ENCODE measurements at regions not wholly inside any gene's neighbourhood (a gene's known extent, or its start where the extent isn't known, plus 50 kb on each side); places are given as distances from the start of the nearest gene placed in this dataset.

DNA sequence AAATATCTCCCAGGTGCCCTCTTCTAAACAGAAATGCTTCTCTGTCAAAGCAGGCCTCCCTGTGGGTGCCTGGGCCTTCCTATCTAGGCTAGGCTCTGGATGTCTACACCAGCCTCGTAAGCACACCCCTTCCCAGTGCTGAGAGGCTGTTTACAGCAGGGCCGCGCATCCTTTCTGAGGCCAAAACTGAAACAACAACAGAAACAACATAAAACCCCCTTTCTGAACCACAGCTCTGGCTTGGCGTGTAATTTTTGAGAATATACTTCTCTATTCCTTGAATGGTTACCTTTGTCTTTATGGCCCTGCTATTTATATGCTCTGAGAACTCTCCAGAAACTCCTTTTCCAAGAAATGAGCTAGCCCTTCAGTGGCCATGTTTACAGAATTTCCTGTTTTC lies 118.4 kb downstream of the BCL2L11 start:
- no peak overlapping the region for H3K27ac ChIP-seq (ENCODE audit: low read depth, low read length)
- no peak overlapping the region for H3K27ac Mint-ChIP-seq
- TF ChIP-seq CTCF (conservative IDR thresholded peaks at IDR 0.05), result no peak
- no peak overlapping the region for H3K9ac ChIP-seq (ENCODE audit: extremely low read depth, low read length, poor library complexity, severe bottlenecking)
- no peak overlapping the region for H3K4me3 ChIP-seq (ENCODE audit: low read length)
- no peaks in the 10 kb centered on the region for H3K9me3 ChIP-seq (ENCODE audit: control insufficient read depth, low read length)
- H3K4me1 ChIP-seq (ENCODE audit: control insufficient read depth, insufficient read depth, low read length), result no peaks in the 10 kb centered on the region
- no peak for DNase-seq
- peaks cover 3% of the 10 kb centered on the region for H3K4me1 Mint-ChIP-seq
- H3K36me3 Mint-ChIP-seq (ENCODE audit: low read depth), result no peaks in the 10 kb centered on the region
- no peaks in the 10 kb centered on the region for H3K36me3 ChIP-seq (ENCODE audit: control insufficient read depth, insufficient read depth, low read length)
- H3K27me3 Mint-ChIP-seq (ENCODE audit: insufficient read depth), result no peaks in the 10 kb centered on the region
- no peaks in the 10 kb centered on the region for H3K27me3 ChIP-seq (ENCODE audit: control insufficient read depth, insufficient read depth, low read length, poor library complexity, severe bottlenecking)
- 97 to 100% methylated on average over 4 of the region's 4 CpGs for WGBS, 2 experiments (ENCODE audit: insufficient coverage in 1 of 2, insufficient read length in 1 of 2)
- H3K9me3 Mint-ChIP-seq, result no peaks in the 10 kb centered on the region
- H3K4me3 Mint-ChIP-seq, result no peak overlapping the region

DNA sequence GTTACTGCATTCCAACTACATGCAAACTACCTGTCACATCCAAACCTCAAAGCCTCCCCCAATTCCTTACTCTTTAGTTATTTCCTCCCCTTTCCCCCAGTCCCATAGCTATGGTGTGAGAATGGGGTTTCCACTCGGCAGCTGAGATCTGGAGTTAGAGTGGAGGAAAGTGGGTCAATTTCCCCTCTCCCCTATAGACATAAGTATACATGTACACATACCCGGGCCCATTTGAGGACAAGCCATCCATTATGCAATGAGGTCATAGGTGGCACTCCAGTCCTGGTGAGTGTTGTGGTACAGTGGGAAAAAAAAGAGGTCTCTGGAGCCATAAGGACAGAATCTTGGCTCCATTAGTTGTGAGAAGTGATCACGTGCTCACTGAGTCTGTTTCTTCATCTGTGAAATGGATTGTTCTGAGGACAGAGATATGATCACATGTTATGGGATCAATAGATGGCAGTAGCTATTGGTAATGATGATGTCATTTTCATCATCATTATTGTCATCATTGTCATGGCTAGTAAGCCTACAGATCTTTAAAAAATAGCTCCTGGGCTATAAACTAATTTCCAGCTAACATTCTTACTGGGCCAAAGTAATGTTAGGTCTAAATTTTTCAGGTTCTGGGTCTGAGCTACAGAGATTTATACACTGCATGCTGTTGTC lies 119.0 kb downstream of the BCL2L11 start:
- Histone ChIP-seq H3K4me3 (ENCODE audit: low read length) (no peak overlapping the region), H3K9ac (ENCODE audit: extremely low read depth, low read length, poor library complexity, severe bottlenecking) (no peak overlapping the region), H3K27ac (ENCODE audit: low read depth, low read length) (no peak overlapping the region), H3K9me3 (ENCODE audit: control insufficient read depth, low read length) (no peaks in the 10 kb centered on the region), H3K4me1 (ENCODE audit: control insufficient read depth, insufficient read depth, low read length) (no peaks in the 10 kb centered on the region), H3K36me3 (ENCODE audit: control insufficient read depth, insufficient read depth, low read length) (no peaks in the 10 kb centered on the region), H3K27me3 (ENCODE audit: control insufficient read depth, insufficient read depth, low read length, poor library complexity, severe bottlenecking) (no peaks in the 10 kb centered on the region)
- H3K27me3 Mint-ChIP-seq (ENCODE audit: insufficient read depth), result no peaks in the 10 kb centered on the region
- whole genome bisulfite sequencing, 2 experiments (ENCODE audit: insufficient coverage in 1 of 2, insufficient read length in 1 of 2), result 97 to 100% methylated on average over 2 of the region's 3 CpGs
- no peak overlapping the region for H3K4me3 Mint-ChIP-seq
- H3K36me3 Mint-ChIP-seq (ENCODE audit: low read depth), result no peaks in the 10 kb centered on the region
- peaks cover 3% of the 10 kb centered on the region for H3K4me1 Mint-ChIP-seq
- DNase-seq, result no peak
- TF ChIP-seq CTCF (conservative IDR thresholded peaks at IDR 0.05), result no peak
- H3K27ac Mint-ChIP-seq, result no peak overlapping the region
- H3K9me3 Mint-ChIP-seq, result no peaks in the 10 kb centered on the region

DNA sequence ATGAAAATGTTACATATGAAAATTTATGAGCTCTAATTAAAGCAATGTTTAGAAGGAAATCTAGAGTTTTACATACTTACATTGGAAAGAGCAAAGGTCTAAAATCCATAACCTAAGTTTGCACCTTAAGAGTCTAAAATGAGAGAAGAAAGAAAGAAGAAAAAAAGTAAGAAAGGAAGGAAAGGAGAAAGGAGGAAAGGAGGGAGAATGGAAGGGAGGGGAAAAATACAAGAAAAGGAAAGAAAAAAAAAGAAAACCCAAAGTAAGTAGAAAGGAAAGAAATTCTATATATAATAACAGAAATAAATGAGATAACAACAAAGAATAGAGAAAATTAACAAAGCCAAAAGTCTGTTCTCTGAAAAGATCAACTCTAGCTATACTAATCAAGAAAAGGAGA lies 122.6 kb downstream of the BCL2L11 start:
- Histone ChIP-seq H3K36me3 (ENCODE audit: control insufficient read depth, insufficient read depth, low read length) (no peaks in the 10 kb centered on the region), H3K4me3 (ENCODE audit: low read length) (no peak overlapping the region), H3K27ac (ENCODE audit: low read depth, low read length) (no peak overlapping the region), H3K4me1 (ENCODE audit: control insufficient read depth, insufficient read depth, low read length) (no peaks in the 10 kb centered on the region), H3K9me3 (ENCODE audit: control insufficient read depth, low read length) (no peaks in the 10 kb centered on the region), H3K9ac (ENCODE audit: extremely low read depth, low read length, poor library complexity, severe bottlenecking) (no peak overlapping the region), H3K27me3 (ENCODE audit: control insufficient read depth, insufficient read depth, low read length, poor library complexity, severe bottlenecking) (no peaks in the 10 kb centered on the region)
- H3K4me1 Mint-ChIP-seq, result peaks cover 3% of the 10 kb centered on the region
- TF ChIP-seq CTCF (conservative IDR thresholded peaks at IDR 0.05), result no peak
- no peaks in the 10 kb centered on the region for H3K36me3 Mint-ChIP-seq (ENCODE audit: low read depth)
- no peaks in the 10 kb centered on the region for H3K27me3 Mint-ChIP-seq (ENCODE audit: insufficient read depth)
- no peak overlapping the region for H3K4me3 Mint-ChIP-seq
- no peak overlapping the region for H3K27ac Mint-ChIP-seq
- no peaks in the 10 kb centered on the region for H3K9me3 Mint-ChIP-seq
- DNase-seq, result no peak
